H1 (cell line): ENCODE measurements at regions not wholly inside any gene's neighbourhood (a gene's known extent, or its start where the extent isn't known, plus 50 kb on each side); places are given as distances from the start of the nearest gene placed in this dataset.

ENCODE experiments used
- CTCF ChIA-PET: fragments of 300-600 bp; sonication (Branson Sonifier 250); formaldehyde crosslinking; loops from one replicate; lab custom pipeline; 2021; ENCODE audit not compliant: partially characterized antibody; lab: Charles Lee
- POLR2A ChIA-PET: fragments of 300-600 bp; sonication (Branson Sonifier 250); formaldehyde crosslinking; loops from one replicate; lab custom pipeline; 2021; ENCODE audit warnings: inconsistent platforms; ENCODE audit not compliant: partially characterized antibody; lab: Charles Lee
- DNase-seq, 2 experiments: peaks; one replicate each; pipeline versions ENCODE4 v3.0.0 to v3.0.0-alpha.2; 2010 to 2022; ENCODE audit warnings: low spot score in 2 of 2, low read depth in 1 of 2, mixed read lengths in 1 of 2
- FAIRE-seq: peaks from 2 replicates; lab custom pipeline; 2011; peaks lifted over from hg19 to GRCh38; lab: Jason Lieb, UNC
- H2AFZ ChIP-seq: 2 replicates; pipeline ENCODE4 v1.8.1; 2012; ENCODE audit warnings: low read length, inconsistent platforms
- H2AK5ac ChIP-seq: 2 replicates; pipeline ENCODE4 v1.6.1; 2013; ENCODE audit warnings: low read depth, low read length
- H2BK120ac ChIP-seq: replicated peaks from 2 replicates; pipeline ENCODE3; 2013; ENCODE audit warnings: low read depth, low read length, inconsistent platforms
- H2BK12ac ChIP-seq: 2 replicates; pipeline ENCODE4 v1.6.1; 2013; ENCODE audit warnings: low read depth, low read length
- H2BK15ac ChIP-seq: 2 replicates; pipeline ENCODE4 v1.6.1; 2013; ENCODE audit warnings: low read length
- H2BK20ac ChIP-seq: 2 replicates; pipeline ENCODE4 v1.6.1; 2013; ENCODE audit warnings: low read length
- H2BK5ac ChIP-seq: 2 replicates; pipeline ENCODE4 v1.6.1; 2013; ENCODE audit warnings: low read depth, low read length
- H3K14ac ChIP-seq: 2 replicates; pipeline ENCODE4 v1.6.1; 2013; ENCODE audit warnings: inconsistent platforms; ENCODE audit not compliant: insufficient read length
- H3K18ac ChIP-seq: 2 replicates; pipeline ENCODE4 v1.6.1; 2013; ENCODE audit warnings: low read length; ENCODE audit errors: extremely low read depth
- H3K23ac ChIP-seq: 2 replicates; pipeline ENCODE4 v1.6.1; 2013; ENCODE audit warnings: inconsistent platforms; ENCODE audit not compliant: insufficient read length
- H3K23me2 ChIP-seq: 2 replicates; pipeline ENCODE4 v1.6.1; 2013; ENCODE audit warnings: low read depth, low read length
- H3K27ac ChIP-seq: 2 replicates; pipeline ENCODE4 v1.6.1; 2011; ENCODE audit warnings: low read depth, low read length, inconsistent platforms
- H3K27me3 ChIP-seq, 4 experiments: replicated peaks in 1 of 4; 1 replicate in 1 of 4; 2 replicates in 3 of 4; pipeline versions ENCODE4 v1.6.1 to v1.8.1; 2011 to 2013; ENCODE audit warnings: low read length in 3 of 4, mild to moderate bottlenecking in 3 of 4, inconsistent platforms in 2 of 4, mixed read lengths in 2 of 4, moderate library complexity in 1 of 4; ENCODE audit not compliant: control insufficient read depth in 3 of 4, insufficient read depth in 3 of 4; ENCODE audit errors: extremely low read depth in 1 of 4
- H3K36me3 ChIP-seq, 4 experiments: 2 replicates each; pipeline versions ENCODE4 v1.6.1 to v1.8.1; 2011 to 2013; ENCODE audit warnings: mild to moderate bottlenecking in 4 of 4, low read length in 3 of 4, moderate library complexity in 2 of 4, control low read depth in 1 of 4, inconsistent platforms in 1 of 4; ENCODE audit not compliant: insufficient read depth in 4 of 4, control insufficient read depth in 2 of 4
- H3K4ac ChIP-seq: replicated peaks from 2 replicates; pipeline ENCODE3; 2013; ENCODE audit warnings: low read length, low read depth, mixed read lengths, inconsistent platforms; ENCODE audit not compliant: insufficient read length
- H3K4me1 ChIP-seq, 4 experiments: replicated peaks in 1 of 4; 1 replicate in 1 of 4; 2 replicates in 3 of 4; pipeline versions ENCODE4 v1.6.1 to v1.8.1; 2011 to 2013; ENCODE audit warnings: low read length in 3 of 4, inconsistent platforms in 2 of 4, mixed read lengths in 1 of 4; ENCODE audit not compliant: insufficient read depth in 4 of 4, control insufficient read depth in 3 of 4
- H3K4me2 ChIP-seq, 2 experiments: 2 replicates each; pipeline versions ENCODE4 v1.6.1 to v1.8.1; 2011 to 2013; ENCODE audit warnings: low read depth in 2 of 2, low read length in 2 of 2, control low read depth in 1 of 2, inconsistent platforms in 1 of 2, mild to moderate bottlenecking in 1 of 2; ENCODE audit not compliant: insufficient read depth in 1 of 2
- H3K4me3 ChIP-seq, 4 experiments: fragments of 200-600, 300-600 bp in 1 of 4; sonication (generic), shearing (Covaris generic), sonication (Bioruptor Twin) in 1 of 4; 2 replicates each; pipeline versions ENCODE4 v1.5.1 to v1.8.1; 2011 to 2016; ENCODE audit warnings: low read length in 4 of 4, low read depth in 3 of 4, control low read depth in 2 of 4, inconsistent platforms in 2 of 4, mild to moderate bottlenecking in 2 of 4, mixed read lengths in 1 of 4, moderate library complexity in 1 of 4; ENCODE audit not compliant: insufficient read depth in 2 of 4; ENCODE audit errors: extremely low read depth in 1 of 4
- H3K56ac ChIP-seq: replicated peaks from 2 replicates; pipeline ENCODE3; 2013; ENCODE audit warnings: low read depth, mild to moderate bottlenecking, mixed read lengths, low read length, inconsistent platforms; ENCODE audit not compliant: insufficient read length
- H3K79me1 ChIP-seq: 2 replicates; pipeline ENCODE4 v1.6.1; 2013; ENCODE audit warnings: low read depth, low read length, control low read depth
- H3K79me2 ChIP-seq, 2 experiments: 2 replicates each; pipeline versions ENCODE4 v1.6.1 to v1.8.1; 2012 to 2013; ENCODE audit warnings: low read length in 2 of 2, mild to moderate bottlenecking in 2 of 2, inconsistent platforms in 1 of 2; ENCODE audit not compliant: insufficient read depth in 2 of 2, control insufficient read depth in 1 of 2
- H3K9ac ChIP-seq, 4 experiments: replicated peaks in 1 of 4; 1 replicate in 1 of 4; 2 replicates in 3 of 4; pipeline versions ENCODE4 v1.6.1 to v1.8.1; 2011 to 2013; ENCODE audit warnings: low read depth in 3 of 4, low read length in 3 of 4, control low read depth in 2 of 4, mild to moderate bottlenecking in 2 of 4, moderate library complexity in 2 of 4, inconsistent platforms in 1 of 4; ENCODE audit errors: extremely low read depth in 1 of 4
- H3K9me3 ChIP-seq, 2 experiments: 2 replicates each; pipeline versions ENCODE4 v1.6.1 to v1.8.1; 2012 to 2013; ENCODE audit warnings: mild to moderate bottlenecking in 2 of 2, moderate library complexity in 2 of 2, control low read depth in 1 of 2, inconsistent platforms in 1 of 2, low read depth in 1 of 2, low read length in 1 of 2, mixed read lengths in 1 of 2; ENCODE audit not compliant: insufficient read depth in 2 of 2
- H4K20me1 ChIP-seq, 2 experiments: replicated peaks in 1 of 2; 2 replicates each; pipeline versions ENCODE3 to v1.8.1; 2011 to 2013; ENCODE audit warnings: inconsistent platforms in 2 of 2, low read length in 2 of 2, mild to moderate bottlenecking in 1 of 2; ENCODE audit not compliant: insufficient read depth in 2 of 2, control insufficient read depth in 1 of 2
- H4K5ac ChIP-seq: 2 replicates; pipeline ENCODE4 v1.6.1; 2013; ENCODE audit warnings: low read length, low read depth, mixed read lengths, inconsistent platforms; ENCODE audit not compliant: insufficient read length
- H4K8ac ChIP-seq: 2 replicates; pipeline ENCODE4 v1.8.0; 2013; ENCODE audit warnings: mild to moderate bottlenecking, moderate library complexity, low read length, inconsistent platforms; ENCODE audit not compliant: insufficient read depth; ENCODE audit errors: extremely low read depth
- H4K91ac ChIP-seq: replicated peaks from 2 replicates; pipeline ENCODE3; 2013; ENCODE audit warnings: low read length, mixed read lengths, inconsistent platforms; ENCODE audit not compliant: insufficient read length
- ASH2L ChIP-seq: fragments of 200-600, 300-600 bp; sonication (generic); IDR thresholded peaks from one replicate; pipeline ENCODE4 v1.7.1; 2017; ENCODE audit warnings: low read length
- BCL11A ChIP-seq, 2 experiments: IDR thresholded peaks; one replicate each; pipeline ENCODE4 v1.6.1; 2011; ENCODE audit warnings: low read depth in 2 of 2, low read length in 2 of 2, mild to moderate bottlenecking in 2 of 2
- EGR1 ChIP-seq: IDR thresholded peaks from 2 replicates; pipeline ENCODE4 v1.6.1; 2011; ENCODE audit warnings: low read depth, low read length, borderline replicate concordance
- EP300 ChIP-seq, 2 experiments: IDR thresholded peaks; 1 replicate in 1 of 2; 2 replicates in 1 of 2; pipeline ENCODE4 v1.6.1; 2011 to 2012; ENCODE audit warnings: low read depth in 2 of 2, low read length in 2 of 2, mild to moderate bottlenecking in 2 of 2, borderline replicate concordance in 1 of 2, inconsistent platforms in 1 of 2, moderate library complexity in 1 of 2
- POU5F1 ChIP-seq: IDR thresholded peaks from 2 replicates; pipeline ENCODE4 v1.6.1; 2011; ENCODE audit warnings: low read depth, mild to moderate bottlenecking, low read length, moderate library complexity
- RFX5 ChIP-seq: IDR thresholded peaks from 2 replicates; pipeline ENCODE4 v1.6.1; 2011; ENCODE audit warnings: low read depth, low read length, improper control_type of control experiment, borderline replicate concordance
- TAF7 ChIP-seq: optimal IDR thresholded peaks from 2 replicates; pipeline ENCODE3; 2011; ENCODE audit warnings: low read depth, mild to moderate bottlenecking, inconsistent platforms, low read length, moderate library complexity, borderline replicate concordance
- TBP ChIP-seq: IDR thresholded peaks from 2 replicates; pipeline ENCODE4 v1.6.1; 2011; ENCODE audit warnings: low read depth, low read length, improper control_type of control experiment
- TCF12 ChIP-seq: IDR thresholded peaks from 2 replicates; pipeline ENCODE4 v1.6.1; 2011; ENCODE audit warnings: low read depth, mild to moderate bottlenecking, low read length
- WGBS, 2 experiments: shearing (Covaris generic) in 1 of 2; methylation state at CpG; one replicate each; pipeline versions ENCODE4 v1.1.6 to v1.1.7; 2013 to 2015; ENCODE audit warnings: low lambda C conversion rate in 2 of 2, mixed read lengths in 2 of 2, inconsistent platforms in 1 of 2, low coverage in 1 of 2, missing lambda C conversion rate in 1 of 2; ENCODE audit not compliant: insufficient replicate concordance in 2 of 2, insufficient coverage in 1 of 2, insufficient read length in 1 of 2; ENCODE audit errors: extremely low coverage in 1 of 2, missing lambda C conversion rate in 1 of 2; 5-methylcytosine and 5-hydroxymethylcytosine counted together
- TF ChIP-seq, protein P1 (sequence below): IDR thresholded peaks from 2 replicates; pipeline ENCODE4 v1.6.1; 2012; ENCODE audit warnings: low read length, inconsistent platforms

DNA sequence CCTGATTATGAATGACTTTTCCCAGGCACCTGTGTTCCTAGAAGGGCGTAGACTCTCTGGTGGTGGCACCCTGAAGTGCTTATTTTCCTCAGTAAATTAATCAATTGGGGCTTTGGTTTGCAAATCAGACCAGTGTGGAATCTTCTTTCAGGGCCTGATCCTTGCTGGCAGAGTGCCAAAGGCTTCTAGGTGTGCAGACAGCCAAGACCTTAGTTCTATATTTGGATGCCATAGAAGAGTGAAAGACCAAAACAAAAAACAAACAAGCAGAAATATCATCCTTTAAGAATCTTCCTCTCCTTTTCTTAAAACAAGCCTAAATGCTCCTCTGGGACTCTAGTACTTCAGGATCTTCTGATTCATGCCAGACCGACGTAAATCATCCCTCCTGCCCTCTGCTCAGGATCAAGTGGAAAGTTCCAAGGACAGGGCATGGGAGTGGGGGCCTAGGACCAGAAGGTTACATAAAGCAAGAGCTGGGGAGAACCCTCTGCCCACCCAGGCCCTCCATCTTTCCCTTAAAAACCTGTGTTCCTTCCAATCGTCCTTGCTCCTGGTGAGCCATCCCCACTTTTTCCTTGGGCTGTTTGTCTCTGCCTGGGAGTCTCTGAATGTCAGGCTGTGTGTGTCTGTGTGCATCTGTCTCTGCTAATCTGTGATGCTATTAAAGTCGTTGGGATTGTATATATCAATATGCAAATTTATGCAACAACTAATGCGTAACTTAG lies 70.5 kb upstream of the MYLIP start:
- Histone ChIP-seq H3K23me2 (peaks cover 2% of the 10 kb centered on the region; the same call in 1 of the 2 replicates), H3K56ac (no peak overlapping the region), H3K27me3 (no peaks in the 10 kb centered on the region; a peak in 1 of 7 replicates), H2BK12ac (no peak overlapping the region; the same call in 1 of the 2 replicates), H4K5ac (peak overlapping the region; percentile 28), H3K18ac (peak overlapping the region; percentile 85; the same call in 1 of the 2 replicates), H2AK5ac (no peak overlapping the region), H3K4me2 (0 out of 4 replicates have a peak overlapping the region, but pooled peaks of 1 of the 2 experiments have one; percentile 15), H2AFZ (no peak overlapping the region), H3K79me2 (no peaks in the 10 kb centered on the region), H4K91ac (peak overlapping the region; percentile 12), H3K36me3 (no peaks in the 10 kb centered on the region), H3K79me1 (no peaks in the 10 kb centered on the region), H3K4ac (no peak overlapping the region), H3K4me3 (no peak overlapping the region; a peak in 1 of 8 replicates), H3K23ac (no peak overlapping the region), H3K4me1 (peaks cover 0 to 18% (median 15%) of the 10 kb centered on the region in 4 experiments; a peak in 6 of 7 replicates), H3K27ac (0 out of 2 replicates have a peak overlapping the region, but pooled peaks have one; percentile 13), H3K9me3 (no peaks in the 10 kb centered on the region), H2BK120ac (peak overlapping the region; percentile 12), H2BK20ac (no peak overlapping the region; the same call in 1 of the 2 replicates), H4K8ac (no peak overlapping the region), H4K20me1 (no peaks in the 10 kb centered on the region), H3K9ac (no peak overlapping the region), H3K14ac (no peak overlapping the region), H2BK15ac (no peak overlapping the region), H2BK5ac (peak overlapping the region; percentile 37; the same call in 1 of the 2 replicates)
- ChIA-PET POLR2A (interaction anchor here (2.5 kb wide), 1 partner anchor 70 kb away, joined by 5 read pairs; the partner anchor contains the start of gene MYLIP), CTCF (interaction anchor here (0.6 to 1.7 kb wide), 4 partner anchors 9 to 1625 kb away, joined by 3 to 5 read pairs (median 4); no protein-coding TSS in a partner anchor)
- FAIRE-seq, result no peak
- DNase-seq, result no peak
- WGBS, 2 experiments, result 78% methylated on average over 6 of the region's 6 CpGs; no CpG with 5 or more reads in 1 of the 2 experiments
- TF ChIP-seq BCL11A (IDR thresholded peaks at IDR 0.05; ENCODE audit: low read depth in 2 of 2, low read length in 2 of 2), result no peak
- no peak for TF ChIP-seq TBP
- TF ChIP-seq, protein P1, sequence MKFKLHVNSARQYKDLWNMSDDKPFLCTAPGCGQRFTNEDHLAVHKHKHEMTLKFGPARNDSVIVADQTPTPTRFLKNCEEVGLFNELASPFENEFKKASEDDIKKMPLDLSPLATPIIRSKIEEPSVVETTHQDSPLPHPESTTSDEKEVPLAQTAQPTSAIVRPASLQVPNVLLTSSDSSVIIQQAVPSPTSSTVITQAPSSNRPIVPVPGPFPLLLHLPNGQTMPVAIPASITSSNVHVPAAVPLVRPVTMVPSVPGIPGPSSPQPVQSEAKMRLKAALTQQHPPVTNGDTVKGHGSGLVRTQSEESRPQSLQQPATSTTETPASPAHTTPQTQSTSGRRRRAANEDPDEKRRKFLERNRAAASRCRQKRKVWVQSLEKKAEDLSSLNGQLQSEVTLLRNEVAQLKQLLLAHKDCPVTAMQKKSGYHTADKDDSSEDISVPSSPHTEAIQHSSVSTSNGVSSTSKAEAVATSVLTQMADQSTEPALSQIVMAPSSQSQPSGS, result no peak
- no peak for TF ChIP-seq EP300 (IDR thresholded peaks at IDR 0.05; ENCODE audit: borderline replicate concordance in 1 of 2, low read depth in 2 of 2, low read length in 2 of 2)
- TF ChIP-seq EGR1, result no peak
- no peak for TF ChIP-seq POU5F1
- no peak for TF ChIP-seq TAF7
- no peak for TF ChIP-seq TCF12
- TF ChIP-seq ASH2L, result no peak
- no peak for TF ChIP-seq RFX5
